ENCODE measurements at regions not wholly inside any gene's neighbourhood (a gene's known extent, or its start where the extent isn't known, plus 50 kb on each side); places are given as distances from the start of the nearest gene placed in this dataset.

DNA sequence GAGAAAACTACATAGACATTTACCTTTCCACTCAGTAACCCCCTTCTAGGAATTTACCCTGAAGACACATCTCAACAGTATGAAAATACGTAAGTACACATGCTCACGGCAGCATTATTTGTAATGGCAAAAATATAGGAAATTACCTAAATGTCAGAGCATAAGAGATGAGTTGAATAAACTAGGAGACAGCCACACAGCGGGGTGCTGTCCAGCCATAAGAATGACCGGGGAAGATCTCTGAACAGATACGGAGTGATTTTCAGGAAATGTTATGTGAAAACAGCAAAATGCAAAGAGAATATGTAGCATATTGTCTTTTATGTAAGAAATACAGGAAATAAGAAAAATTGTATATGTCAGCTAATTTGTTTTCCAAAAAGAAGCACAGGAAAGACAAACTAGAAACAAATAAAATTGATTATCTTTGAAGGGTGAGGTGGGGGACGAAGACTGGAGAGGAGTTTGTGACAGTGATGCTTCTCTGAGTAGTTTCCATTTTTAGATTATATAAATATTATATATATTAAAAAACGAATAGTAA lies 195.4 kb downstream of the HAUS1 start:
- TF ChIP-seq FOXM1 (IDR thresholded peaks at IDR 0.05; ENCODE audit: borderline replicate concordance) (no peak), LEF1 (IDR thresholded peaks at IDR 0.05; ENCODE audit: borderline replicate concordance) (no peak), NFRKB (IDR thresholded peaks at IDR 0.05) (no peak), BHLHE40 (IDR thresholded peaks at IDR 0.05; ENCODE audit: borderline replicate concordance) (no peak), ARNT (IDR thresholded peaks at IDR 0.05) (no peak), CTBP1 (IDR thresholded peaks at IDR 0.05; ENCODE audit: borderline replicate concordance) (no peak), ZNF384 (IDR thresholded peaks at IDR 0.05) (no peak), SP1 (IDR thresholded peaks at IDR 0.05) (no peak), ELF4 (IDR thresholded peaks at IDR 0.05) (no peak)
- CTCF ChIA-PET: no interaction called here
- DNase-seq (ENCODE audit: extremely low spot score): no peak
- POLR2A ChIA-PET: interaction anchor here (0.9 kb wide), 1 partner anchor 126 kb away, joined by 3 read pairs; no protein-coding TSS in a partner anchor

DNA sequence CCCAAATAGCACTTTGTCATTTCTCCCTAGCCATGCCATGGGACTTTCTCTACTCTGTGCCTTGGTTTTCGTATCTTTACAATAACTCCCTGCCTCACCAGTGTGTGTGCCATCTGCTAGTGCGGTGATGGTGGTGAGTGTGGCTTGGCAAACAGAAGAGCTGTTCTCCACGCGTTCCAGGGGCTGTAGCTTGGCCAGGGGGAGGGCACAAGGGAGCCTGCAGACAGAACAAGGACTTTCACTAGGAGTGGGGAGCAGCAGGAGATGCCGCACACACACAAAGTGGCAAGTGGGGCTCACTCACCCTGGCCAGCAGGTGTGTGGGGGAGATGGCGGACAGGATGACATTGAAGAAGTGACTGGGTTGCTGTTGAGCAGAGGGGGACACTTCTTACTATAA lies 196.9 kb downstream of the HAUS1 start:
- ChIA-PET CTCF (no interaction called here), POLR2A (no interaction called here)
- TF ChIP-seq CTBP1 (IDR thresholded peaks at IDR 0.05; ENCODE audit: borderline replicate concordance) (no peak), FOXM1 (IDR thresholded peaks at IDR 0.05; ENCODE audit: borderline replicate concordance) (no peak), LEF1 (IDR thresholded peaks at IDR 0.05; ENCODE audit: borderline replicate concordance) (no peak), L3MBTL2 (conservative IDR thresholded peaks at IDR 0.05) (no peak), BHLHE40 (IDR thresholded peaks at IDR 0.05; ENCODE audit: borderline replicate concordance) (no peak), TARDBP (IDR thresholded peaks at IDR 0.05) (no peak), FOXA1 (IDR thresholded peaks at IDR 0.05) (no peak), SUZ12 (IDR thresholded peaks at IDR 0.05) (no peak), HDGF (IDR thresholded peaks at IDR 0.05; ENCODE audit: borderline replicate concordance) (no peak), FOXK2 (IDR thresholded peaks at IDR 0.05) (no peak), ZNF384 (IDR thresholded peaks at IDR 0.05) (no peak), ELF4 (IDR thresholded peaks at IDR 0.05) (no peak), ARNT (IDR thresholded peaks at IDR 0.05) (no peak), NFRKB (IDR thresholded peaks at IDR 0.05) (no peak)
- TF ChIP-seq, protein P1, sequence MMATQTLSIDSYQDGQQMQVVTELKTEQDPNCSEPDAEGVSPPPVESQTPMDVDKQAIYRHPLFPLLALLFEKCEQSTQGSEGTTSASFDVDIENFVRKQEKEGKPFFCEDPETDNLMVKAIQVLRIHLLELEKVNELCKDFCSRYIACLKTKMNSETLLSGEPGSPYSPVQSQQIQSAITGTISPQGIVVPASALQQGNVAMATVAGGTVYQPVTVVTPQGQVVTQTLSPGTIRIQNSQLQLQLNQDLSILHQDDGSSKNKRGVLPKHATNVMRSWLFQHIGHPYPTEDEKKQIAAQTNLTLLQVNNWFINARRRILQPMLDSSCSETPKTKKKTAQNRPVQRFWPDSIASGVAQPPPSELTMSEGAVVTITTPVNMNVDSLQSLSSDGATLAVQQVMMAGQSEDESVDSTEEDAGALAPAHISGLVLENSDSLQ (IDR thresholded peaks at IDR 0.05): no peak
- DNase-seq (ENCODE audit: extremely low spot score): no peak

DNA sequence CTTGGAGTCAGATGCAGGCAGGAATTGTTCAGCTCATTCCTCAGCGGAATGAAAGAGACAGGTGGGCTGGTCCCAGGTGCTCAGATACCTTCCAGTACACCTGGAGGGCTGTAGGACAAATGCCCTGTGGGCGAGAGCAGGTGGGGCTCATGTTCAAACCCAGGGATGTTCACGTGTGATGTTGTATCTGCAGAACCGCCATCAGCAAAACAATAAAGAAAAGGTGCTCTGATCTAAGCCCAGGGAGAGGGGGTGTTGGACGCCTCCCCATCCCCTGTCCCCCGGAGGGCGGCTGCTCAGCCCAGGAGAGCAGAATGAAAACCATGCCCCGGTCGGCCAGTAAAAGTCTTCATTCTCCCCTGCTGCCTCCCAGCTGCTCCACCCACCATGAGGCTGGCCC lies 197.4 kb downstream of the HAUS1 start:
- ChIA-PET POLR2A (no interaction called here), CTCF (no interaction called here)
- DNase-seq (ENCODE audit: extremely low spot score): no peak
- TF ChIP-seq FOXK2 (IDR thresholded peaks at IDR 0.05) (no peak), ARNT (IDR thresholded peaks at IDR 0.05) (no peak), L3MBTL2 (conservative IDR thresholded peaks at IDR 0.05) (no peak), ZNF384 (IDR thresholded peaks at IDR 0.05) (no peak), NFRKB (IDR thresholded peaks at IDR 0.05) (no peak), LEF1 (IDR thresholded peaks at IDR 0.05; ENCODE audit: borderline replicate concordance) (no peak), FOXM1 (IDR thresholded peaks at IDR 0.05; ENCODE audit: borderline replicate concordance) (no peak), BHLHE40 (IDR thresholded peaks at IDR 0.05; ENCODE audit: borderline replicate concordance) (no peak), ELF4 (IDR thresholded peaks at IDR 0.05) (no peak)

DNA sequence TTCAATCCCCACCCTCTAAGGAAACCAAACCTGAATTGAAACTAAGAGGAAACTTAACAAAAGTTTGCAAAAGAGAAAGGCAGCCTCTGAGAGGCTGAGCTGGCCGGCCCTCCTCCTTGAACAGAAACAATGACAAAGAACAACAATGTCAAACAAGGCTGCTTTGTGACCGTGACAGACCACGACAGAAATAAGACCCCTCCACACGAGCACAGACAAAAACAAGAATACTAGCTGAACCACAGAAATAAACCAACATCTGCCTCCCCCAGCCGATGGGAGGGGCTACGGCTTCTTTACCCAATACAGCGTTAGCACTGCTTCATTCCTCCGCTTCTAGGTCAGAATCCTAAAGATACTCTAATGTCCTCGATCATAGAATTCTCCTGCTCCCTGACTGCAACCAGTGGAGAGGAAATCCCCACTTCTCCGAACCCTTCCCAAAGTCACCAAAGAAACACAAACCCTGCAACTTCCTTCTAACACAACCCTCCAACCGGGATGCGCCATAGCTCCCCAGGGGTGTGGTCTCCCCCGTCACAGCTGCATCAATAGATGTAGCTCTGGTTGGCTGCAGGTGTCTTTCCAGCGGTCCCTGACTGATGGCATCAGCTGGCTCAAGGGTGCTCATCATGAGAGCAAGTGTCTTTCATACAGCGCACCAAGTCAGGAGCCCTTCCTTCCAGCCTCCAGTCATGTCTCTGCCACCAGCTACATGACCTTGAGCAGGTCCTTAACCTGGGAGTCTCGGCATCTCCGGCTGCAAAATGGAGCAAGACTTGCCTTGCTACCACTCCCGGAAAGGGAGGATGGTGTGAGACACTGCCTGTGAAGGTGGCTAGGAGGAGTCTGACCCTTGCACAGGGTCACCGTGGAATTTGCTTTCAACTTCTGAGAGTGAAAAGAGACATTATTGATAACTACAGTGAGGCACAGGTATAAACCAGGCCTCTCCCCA lies 198.6 kb downstream of the HAUS1 start:
- TF ChIP-seq TARDBP (IDR thresholded peaks at IDR 0.05): no peak
- TF ChIP-seq ARNT (IDR thresholded peaks at IDR 0.05): no peak
- TF ChIP-seq FOXA1 (IDR thresholded peaks at IDR 0.05): no peak
- TF ChIP-seq SUZ12 (IDR thresholded peaks at IDR 0.05): no peak
- TF ChIP-seq ZNF384 (IDR thresholded peaks at IDR 0.05): no peak
- POLR2A ChIA-PET: no interaction called here
- CTCF ChIA-PET: no interaction called here
- DNase-seq (ENCODE audit: extremely low spot score): no peak

DNA sequence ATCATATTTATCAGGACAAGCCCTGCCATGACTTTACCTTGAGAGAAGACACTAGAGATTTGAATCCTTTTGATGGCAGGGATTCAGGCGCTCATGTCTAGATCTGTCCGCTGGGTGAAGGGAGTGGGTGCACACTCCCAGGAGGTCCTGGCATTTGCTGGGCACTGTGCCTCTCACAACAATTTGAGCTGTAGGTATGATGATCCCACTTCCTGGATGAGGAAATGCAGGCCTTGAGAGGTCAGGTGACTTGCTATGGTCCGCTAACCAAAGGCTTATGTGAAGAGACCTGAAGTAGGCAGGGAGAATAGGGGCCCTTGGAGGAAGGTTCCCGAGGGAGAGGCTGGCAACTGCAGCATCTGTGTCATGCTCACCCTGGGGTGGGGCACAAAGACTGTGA lies 206.1 kb downstream of the HAUS1 start:
- TF ChIP-seq HDGF (IDR thresholded peaks at IDR 0.05; ENCODE audit: borderline replicate concordance) (no peak), LEF1 (IDR thresholded peaks at IDR 0.05; ENCODE audit: borderline replicate concordance) (no peak), ZNF384 (IDR thresholded peaks at IDR 0.05) (no peak), L3MBTL2 (conservative IDR thresholded peaks at IDR 0.05) (no peak), ELF4 (IDR thresholded peaks at IDR 0.05) (no peak), BHLHE40 (IDR thresholded peaks at IDR 0.05; ENCODE audit: borderline replicate concordance) (no peak)
- POLR2A ChIA-PET: no interaction called here
- CTCF ChIA-PET: no interaction called here
- no peak for DNase-seq (ENCODE audit: extremely low spot score)

DNA sequence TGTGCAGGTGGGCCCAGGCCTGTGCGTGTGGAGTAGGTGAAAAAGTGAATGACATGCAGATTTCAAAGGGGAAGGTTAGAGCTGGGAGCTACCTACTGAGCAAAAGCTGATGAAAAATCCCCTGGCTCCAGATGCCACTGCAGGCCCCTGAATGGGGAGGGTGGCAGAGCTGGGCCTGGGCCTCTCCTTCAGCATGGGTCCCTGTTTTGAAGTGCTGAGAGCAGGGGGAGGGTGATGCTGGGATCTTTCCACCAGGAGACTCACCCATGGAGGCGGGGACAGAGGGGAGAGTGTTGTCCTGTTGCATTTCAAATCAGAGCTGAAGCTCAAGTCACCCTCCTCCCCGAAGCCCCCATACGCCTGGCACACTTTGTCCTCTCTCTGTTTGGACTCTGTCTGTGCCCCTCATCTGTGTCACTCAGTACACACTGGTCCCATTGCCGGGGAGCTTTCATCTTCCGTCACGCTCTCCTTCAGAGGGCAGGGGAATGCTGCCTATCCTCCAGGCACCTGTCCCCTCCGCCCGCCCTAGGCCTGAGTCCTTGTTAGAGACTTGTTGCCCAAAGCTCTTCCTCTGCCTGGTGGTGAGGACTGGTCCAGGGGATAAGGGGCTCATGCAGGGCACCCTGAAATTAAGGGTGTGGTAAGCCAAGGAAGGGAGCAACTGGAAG lies 206.6 kb downstream of the HAUS1 start:
- no peak for TF ChIP-seq BHLHE40 (IDR thresholded peaks at IDR 0.05; ENCODE audit: borderline replicate concordance)
- TF ChIP-seq HDGF (IDR thresholded peaks at IDR 0.05; ENCODE audit: borderline replicate concordance): no peak
- TF ChIP-seq NFRKB (IDR thresholded peaks at IDR 0.05): no peak
- no peak for TF ChIP-seq ZNF384 (IDR thresholded peaks at IDR 0.05)
- no peak for TF ChIP-seq LEF1 (IDR thresholded peaks at IDR 0.05; ENCODE audit: borderline replicate concordance)
- no peak for TF ChIP-seq CTBP1 (IDR thresholded peaks at IDR 0.05; ENCODE audit: borderline replicate concordance)
- ChIA-PET POLR2A (no interaction called here), CTCF (no interaction called here)
- DNase-seq (ENCODE audit: extremely low spot score): no peak

DNA sequence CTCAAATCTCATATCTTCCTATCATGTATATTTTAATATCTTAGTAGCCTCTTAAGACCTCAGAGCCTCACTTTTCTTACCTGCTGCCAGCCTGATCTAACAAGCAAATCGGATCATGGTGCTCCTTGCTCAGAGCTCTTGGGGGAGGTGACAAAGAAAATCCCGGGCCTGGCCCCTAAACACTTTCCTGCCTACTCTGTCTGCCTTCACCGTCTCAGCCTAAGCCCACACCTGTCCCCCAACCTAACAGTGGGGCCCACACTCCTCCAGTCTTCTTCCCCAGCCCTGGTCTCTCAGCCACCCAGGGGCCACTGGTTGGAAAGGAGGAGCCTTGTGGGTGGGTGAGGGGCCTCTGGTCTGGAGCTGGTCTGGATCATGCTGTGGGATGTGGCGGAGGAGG lies 207.3 kb downstream of the HAUS1 start:
- ChIA-PET CTCF (no interaction called here), POLR2A (no interaction called here)
- TF ChIP-seq FOXA1 (IDR thresholded peaks at IDR 0.05) (no peak), ELF4 (IDR thresholded peaks at IDR 0.05) (no peak), ARNT (IDR thresholded peaks at IDR 0.05) (no peak), CTBP1 (IDR thresholded peaks at IDR 0.05; ENCODE audit: borderline replicate concordance) (no peak), TARDBP (IDR thresholded peaks at IDR 0.05) (no peak), ZNF384 (IDR thresholded peaks at IDR 0.05) (no peak), NFRKB (IDR thresholded peaks at IDR 0.05) (no peak), FOXM1 (IDR thresholded peaks at IDR 0.05; ENCODE audit: borderline replicate concordance) (no peak), L3MBTL2 (conservative IDR thresholded peaks at IDR 0.05) (no peak), HDGF (IDR thresholded peaks at IDR 0.05; ENCODE audit: borderline replicate concordance) (no peak), BHLHE40 (IDR thresholded peaks at IDR 0.05; ENCODE audit: borderline replicate concordance) (no peak), FOXK2 (IDR thresholded peaks at IDR 0.05) (no peak), SP1 (IDR thresholded peaks at IDR 0.05) (no peak), LEF1 (IDR thresholded peaks at IDR 0.05; ENCODE audit: borderline replicate concordance) (no peak)
- TF ChIP-seq, protein P1 (IDR thresholded peaks at IDR 0.05): no peak
- DNase-seq (ENCODE audit: extremely low spot score): no peak
